IMR-90 (cell line): ENCODE measurements at regions not wholly inside any gene's neighbourhood (a gene's known extent, or its start where the extent isn't known, plus 50 kb on each side); places are given as distances from the start of the nearest gene placed in this dataset.

Source experiments
- ATAC-seq: fragments of 200-7000 bp; cut with Tn5 transposase; 2 replicates; pipeline ENCODE4 v1.9.1; 2020; ENCODE audit warnings: low read depth, mild to moderate bottlenecking, moderate library complexity
- BruUV-seq: library from RNA; stranded (reverse); fragments of 400-500 nt; replicated peaks from 2 replicates; lab custom pipeline; 2021; lab: Mats Ljungman, UMichigan
- CTCF ChIA-PET: fragments of 300-600 bp; formaldehyde crosslinking; extraction: SDS; loops from one replicate; lab custom pipeline; 2021; ENCODE audit warnings: antibody characterized with exemption; lab: Yijun Ruan, JAX
- POLR2A ChIA-PET: fragments of 300-600 bp; sonication (Branson Sonifier 250); formaldehyde crosslinking; loops from one replicate; lab custom pipeline; 2022; ENCODE audit warnings: antibody characterized with exemption; ENCODE audit not compliant: unreplicated experiment; lab: Charles Lee
- DNase-seq: peaks from one replicate; pipeline ENCODE4 v3.0.0; 2013
- H2AFZ ChIP-seq: replicated peaks from 2 replicates; pipeline ENCODE3; 2013; ENCODE audit warnings: low read length, mild to moderate bottlenecking; ENCODE audit not compliant: poor library complexity
- H2AK5ac ChIP-seq: 2 replicates; pipeline ENCODE4 v1.6.1; 2013; ENCODE audit warnings: low read depth, low read length, inconsistent platforms
- H2AK9ac ChIP-seq: replicated peaks from 2 replicates; pipeline ENCODE3; 2013; ENCODE audit warnings: mild to moderate bottlenecking, low read depth, low read length, moderate library complexity; ENCODE audit not compliant: poor library complexity
- H2BK120ac ChIP-seq: 2 replicates; pipeline ENCODE4 v1.6.1; 2013; ENCODE audit warnings: low read depth, low read length, inconsistent platforms
- H2BK15ac ChIP-seq: 3 replicates; pipeline ENCODE4 v1.6.1; 2013; ENCODE audit warnings: low read depth, low read length, inconsistent platforms
- H2BK20ac ChIP-seq: 2 replicates; pipeline ENCODE4 v1.6.1; 2013; ENCODE audit warnings: low read depth, mild to moderate bottlenecking, inconsistent platforms, low read length, moderate library complexity
- H2BK5ac ChIP-seq: 2 replicates; pipeline ENCODE4 v1.6.1; 2013; ENCODE audit warnings: mild to moderate bottlenecking, low read depth, low read length, inconsistent platforms; ENCODE audit not compliant: poor library complexity, severe bottlenecking
- H3K14ac ChIP-seq: replicated peaks from 2 replicates; pipeline ENCODE4 v1.6.1; 2013; ENCODE audit warnings: low read depth, low read length, inconsistent platforms
- H3K18ac ChIP-seq: 2 replicates; pipeline ENCODE4 v1.6.1; 2013; ENCODE audit warnings: low read depth, low read length, control low read depth
- H3K23ac ChIP-seq: 2 replicates; pipeline ENCODE4 v1.6.1; 2013; ENCODE audit warnings: low read depth, low read length, inconsistent platforms
- H3K27ac ChIP-seq: 2 replicates; pipeline ENCODE4 v1.5.1; 2013; ENCODE audit warnings: mild to moderate bottlenecking, control low read depth, low read length; ENCODE audit not compliant: insufficient read depth
- H3K27me3 ChIP-seq: 2 replicates; pipeline ENCODE4 v1.6.1; 2013; ENCODE audit warnings: low read length; ENCODE audit not compliant: control insufficient read depth, insufficient read depth
- H3K36me3 ChIP-seq: 2 replicates; pipeline ENCODE4 v1.6.1; 2013; ENCODE audit warnings: low read length, mixed read lengths; ENCODE audit not compliant: control insufficient read depth, insufficient read depth
- H3K4ac ChIP-seq: 2 replicates; pipeline ENCODE4 v1.6.1; 2013; ENCODE audit warnings: low read depth, low read length, inconsistent platforms
- H3K4me1 ChIP-seq: 2 replicates; pipeline ENCODE4 v1.6.1; 2013; ENCODE audit warnings: low read length, mixed read lengths; ENCODE audit not compliant: control insufficient read depth, insufficient read depth
- H3K4me2 ChIP-seq: 2 replicates; pipeline ENCODE4 v1.6.1; 2013; ENCODE audit warnings: low read depth, mild to moderate bottlenecking, control low read depth, low read length, moderate library complexity
- H3K4me3 ChIP-seq: 2 replicates; pipeline ENCODE4 v1.5.1; 2013; ENCODE audit warnings: low read depth, mild to moderate bottlenecking, control low read depth, low read length, moderate library complexity; ENCODE audit not compliant: insufficient read depth
- H3K56ac ChIP-seq: 2 replicates; pipeline ENCODE4 v1.6.1; 2013; ENCODE audit warnings: low read length, inconsistent platforms; ENCODE audit not compliant: insufficient read depth; ENCODE audit errors: extremely low read depth
- H3K79me1 ChIP-seq, 2 experiments: 2 replicates each; pipeline ENCODE4 v1.6.1; 2013; ENCODE audit warnings: low read length in 2 of 2, inconsistent platforms in 1 of 2, low read depth in 1 of 2
- H3K9ac ChIP-seq: 2 replicates; pipeline ENCODE4 v1.6.1; 2013; ENCODE audit warnings: low read depth, low read length, control low read depth
- H3K9me1 ChIP-seq: 2 replicates; pipeline ENCODE4 v1.6.1; 2013; ENCODE audit warnings: low read length, inconsistent platforms; ENCODE audit not compliant: insufficient read depth
- H3K9me3 ChIP-seq: 2 replicates; pipeline ENCODE4 v1.6.1; 2013; ENCODE audit warnings: low read length; ENCODE audit not compliant: control insufficient read depth, insufficient read depth
- H4K20me1 ChIP-seq: 2 replicates; pipeline ENCODE4 v1.6.1; 2013; ENCODE audit warnings: low read length, inconsistent platforms; ENCODE audit not compliant: insufficient read depth
- H4K5ac ChIP-seq: 2 replicates; pipeline ENCODE4 v1.6.1; 2013; ENCODE audit warnings: mild to moderate bottlenecking, low read depth, low read length, control low read depth
- H4K8ac ChIP-seq, 2 experiments: 2 replicates each; pipeline ENCODE4 v1.6.1; 2013; ENCODE audit warnings: low read depth in 2 of 2, low read length in 2 of 2, control low read depth in 1 of 2, inconsistent platforms in 1 of 2
- H4K91ac ChIP-seq: 2 replicates; pipeline ENCODE4 v1.6.1; 2013; ENCODE audit warnings: low read depth, low read length, inconsistent platforms; ENCODE audit not compliant: insufficient read depth
- CHD1 ChIP-seq: IDR thresholded peaks from 2 replicates; pipeline ENCODE4 v1.6.1; 2012; ENCODE audit warnings: low read depth, low read length, improper control_type of control experiment
- FOS ChIP-seq: fragments of 150-350 bp; IDR thresholded peaks from 2 replicates; pipeline ENCODE4 v1.6.1; 2016; ENCODE audit warnings: low read depth, low read length
- MAZ ChIP-seq: IDR thresholded peaks from 2 replicates; pipeline ENCODE4 v1.6.1; 2012; ENCODE audit warnings: low read depth, mild to moderate bottlenecking, low read length, improper control_type of control experiment, moderate library complexity, borderline replicate concordance
- RFX5 ChIP-seq: IDR thresholded peaks from 2 replicates; pipeline ENCODE4 v1.8.0; 2012; ENCODE audit warnings: low read depth, mild to moderate bottlenecking, low read length, moderate library complexity
- WGBS, 2 experiments: methylation state at CpG; one replicate each; pipeline versions ENCODE4 v1.1.5 to v1.1.7; 2013; ENCODE audit warnings: missing lambda C conversion rate in 2 of 2; ENCODE audit not compliant: insufficient read length in 1 of 2; ENCODE audit errors: extremely low coverage in 2 of 2; 5-methylcytosine and 5-hydroxymethylcytosine counted together
- dilution Hi-C: fragments of 300-500 bp; cut with HindIII; formaldehyde crosslinking; loops from one replicate; pipeline ENCODE4 v1.14.3; 2018; ENCODE audit warnings: low sequenced_read_pairs; ENCODE audit not compliant: unreplicated experiment
- in situ Hi-C: fragments of 300-500 bp; cut with MboI; formaldehyde crosslinking; loops from 3 replicates; pipeline ENCODE4 v1.14.3; 2019; ENCODE audit warnings: low sequenced_read_pairs, inconsistent platforms, mixed read lengths
- intact Hi-C: fragments of 100-400 bp; cut with micrococcal nuclease; formaldehyde crosslinking; loops from 2 replicates; pipeline ENCODE4 v1.10.0; 2022
- TF ChIP-seq, protein P1 (sequence below): fragments of 150-350 bp; IDR thresholded peaks from 2 replicates; pipeline ENCODE4 v1.6.1; 2016; ENCODE audit warnings: low read depth, mild to moderate bottlenecking, low read length, moderate library complexity, borderline replicate concordance
- TF ChIP-seq, protein P2 (sequence below): conservative IDR thresholded peaks from 2 replicates; pipeline ENCODE4 v1.5.1; 2012; ENCODE audit warnings: mild to moderate bottlenecking, low read depth, low read length, improper control_type of control experiment

DNA sequence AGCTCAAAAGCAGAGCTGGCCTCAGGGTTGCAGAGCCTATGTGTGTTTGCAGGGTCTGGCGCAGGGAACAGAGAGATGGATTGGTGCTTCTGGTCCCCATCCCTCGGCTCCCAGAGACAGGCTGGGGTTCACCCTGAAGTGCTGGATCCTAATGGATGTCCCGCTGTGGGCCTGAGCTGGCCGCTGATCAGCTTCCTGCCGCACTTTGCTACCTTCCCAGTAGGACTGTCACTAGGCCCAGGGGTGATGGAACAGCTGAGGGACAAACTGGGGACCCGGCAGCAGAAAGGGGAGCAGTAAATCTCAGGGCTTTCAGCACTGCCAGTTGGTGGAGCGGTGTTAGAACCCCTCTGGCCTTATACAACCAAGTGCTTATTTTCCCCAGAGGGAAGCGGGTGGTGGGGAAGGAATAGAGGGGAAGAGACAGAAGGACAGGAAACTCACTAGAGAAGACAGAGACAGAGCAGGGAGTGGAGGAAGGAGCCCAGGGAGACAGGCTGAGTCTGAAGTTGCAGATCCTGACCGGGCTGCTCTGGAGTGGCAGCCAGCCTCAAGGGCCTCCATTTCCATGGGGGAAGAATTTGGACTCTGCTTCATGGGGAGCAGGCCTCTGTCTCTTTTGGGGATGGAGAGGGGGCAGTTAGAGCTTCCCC is 78.6 kb downstream of the MRM1 start:
- Histone ChIP-seq H3K4me1 (no peaks in the 10 kb centered on the region), H3K4me2 (no peak overlapping the region), H2BK5ac (no peak overlapping the region), H2AFZ (no peak overlapping the region), H3K27ac (no peak overlapping the region), H4K5ac (no peak overlapping the region), H4K91ac (no peak overlapping the region), H3K27me3 (peaks cover 17% of the 10 kb centered on the region), H4K20me1 (no peaks in the 10 kb centered on the region), H3K9me1 (no peaks in the 10 kb centered on the region), H3K36me3 (no peaks in the 10 kb centered on the region), H3K14ac (no peak overlapping the region), H3K56ac (no peak overlapping the region), H2AK9ac (no peak overlapping the region), H2BK15ac (no peak overlapping the region), H3K9ac (no peak overlapping the region), H3K9me3 (no peaks in the 10 kb centered on the region), H3K23ac (no peak overlapping the region), H3K4me3 (no peak overlapping the region), H2BK20ac (no peak overlapping the region), H2AK5ac (no peak overlapping the region), H3K4ac (no peak overlapping the region), H4K8ac (no peak overlapping the region), H2BK120ac (no peak overlapping the region), H3K79me1 (no peaks in the 10 kb centered on the region), H3K18ac (no peak overlapping the region)
- CTCF ChIA-PET, result no interaction called here
- POLR2A ChIA-PET, result no interaction called here
- dilution Hi-C loops, result no loop called here
- intact Hi-C loops, result no loop called here
- 50% methylated on average over 2 of the region's 9 CpGs; no CpG with 5 or more reads in 1 of the 2 experiments for WGBS, 2 experiments
- ATAC-seq, result no peak
- no TSS peak for BruUV-seq
- in situ Hi-C loops, result no loop called here
- DNase-seq, result no peak
- TF ChIP-seq MAZ (no peak), RFX5 (no peak), FOS (no peak), CHD1 (no peak)
- TF ChIP-seq, protein P1, sequence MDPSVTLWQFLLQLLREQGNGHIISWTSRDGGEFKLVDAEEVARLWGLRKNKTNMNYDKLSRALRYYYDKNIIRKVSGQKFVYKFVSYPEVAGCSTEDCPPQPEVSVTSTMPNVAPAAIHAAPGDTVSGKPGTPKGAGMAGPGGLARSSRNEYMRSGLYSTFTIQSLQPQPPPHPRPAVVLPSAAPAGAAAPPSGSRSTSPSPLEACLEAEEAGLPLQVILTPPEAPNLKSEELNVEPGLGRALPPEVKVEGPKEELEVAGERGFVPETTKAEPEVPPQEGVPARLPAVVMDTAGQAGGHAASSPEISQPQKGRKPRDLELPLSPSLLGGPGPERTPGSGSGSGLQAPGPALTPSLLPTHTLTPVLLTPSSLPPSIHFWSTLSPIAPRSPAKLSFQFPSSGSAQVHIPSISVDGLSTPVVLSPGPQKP, result no peak
- TF ChIP-seq, protein P2, sequence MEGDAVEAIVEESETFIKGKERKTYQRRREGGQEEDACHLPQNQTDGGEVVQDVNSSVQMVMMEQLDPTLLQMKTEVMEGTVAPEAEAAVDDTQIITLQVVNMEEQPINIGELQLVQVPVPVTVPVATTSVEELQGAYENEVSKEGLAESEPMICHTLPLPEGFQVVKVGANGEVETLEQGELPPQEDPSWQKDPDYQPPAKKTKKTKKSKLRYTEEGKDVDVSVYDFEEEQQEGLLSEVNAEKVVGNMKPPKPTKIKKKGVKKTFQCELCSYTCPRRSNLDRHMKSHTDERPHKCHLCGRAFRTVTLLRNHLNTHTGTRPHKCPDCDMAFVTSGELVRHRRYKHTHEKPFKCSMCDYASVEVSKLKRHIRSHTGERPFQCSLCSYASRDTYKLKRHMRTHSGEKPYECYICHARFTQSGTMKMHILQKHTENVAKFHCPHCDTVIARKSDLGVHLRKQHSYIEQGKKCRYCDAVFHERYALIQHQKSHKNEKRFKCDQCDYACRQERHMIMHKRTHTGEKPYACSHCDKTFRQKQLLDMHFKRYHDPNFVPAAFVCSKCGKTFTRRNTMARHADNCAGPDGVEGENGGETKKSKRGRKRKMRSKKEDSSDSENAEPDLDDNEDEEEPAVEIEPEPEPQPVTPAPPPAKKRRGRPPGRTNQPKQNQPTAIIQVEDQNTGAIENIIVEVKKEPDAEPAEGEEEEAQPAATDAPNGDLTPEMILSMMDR, result no peak
